Thyroid gland (tissue), 4 donors: ENCODE measurements at regions not wholly inside any gene's neighbourhood (a gene's known extent, or its start where the extent isn't known, plus 50 kb on each side); places are given as distances from the start of the nearest gene placed in this dataset.

ENCODE experiments used
- DNase-seq, 2 donors: peaks; one replicate each; pipeline ENCODE4 v3.0.0-alpha.2; 2019
- H3K27ac ChIP-seq, 3 donors: fragments of 200-600 bp; sonication (generic); 1 replicate in 2 of 3; 2 replicates in 1 of 3; pipeline ENCODE4 v1.5.1; 2016 to 2019; ENCODE audit warnings: mild to moderate bottlenecking in 1 of 3, moderate library complexity in 1 of 3
- H3K27me3 ChIP-seq: fragments of 200-600 bp; sonication (generic); one replicate; pipeline ENCODE4 v1.5.1; 2019
- H3K36me3 ChIP-seq, 2 donors: fragments of 200-600 bp; sonication (generic); one replicate each; pipeline ENCODE4 v1.5.1; 2016 to 2019
- H3K4me1 ChIP-seq, 2 donors: fragments of 200-600 bp; sonication (generic); one replicate each; pipeline ENCODE4 v1.5.1; 2017 to 2019
- H3K4me3 ChIP-seq, 3 donors: fragments of 200-600 bp; sonication (generic); replicated peaks in 1 of 3; 1 replicate in 2 of 3; 2 replicates in 1 of 3; pipeline ENCODE4 v1.5.1; 2016; ENCODE audit warnings: mild to moderate bottlenecking in 1 of 3
- H3K9me3 ChIP-seq: fragments of 200-600 bp; sonication (generic); one replicate; pipeline ENCODE4 v1.5.1; 2017
- POLR2A ChIP-seq, 2 donors: fragments of 450-650 bp; IDR thresholded peaks; one replicate each; pipeline ENCODE4 v1.6.1; 2017; ENCODE audit warnings: antibody characterized with exemption in 2 of 2, mild to moderate bottlenecking in 2 of 2, moderate library complexity in 1 of 2
- WGBS, 2 donors: methylation state at CpG; one replicate each; pipeline ENCODE4 v1.1.5; 2017; 5-methylcytosine and 5-hydroxymethylcytosine counted together
- intact Hi-C: fragments of 100-400 bp; cut with DNase I; formaldehyde crosslinking; loops from one replicate; pipeline ENCODE4 v1.15.1; 2023
- TF ChIP-seq, protein P1 (sequence below), 6 experiments: fragments of 200-600 bp in 3 of 6; fragments of 450-650 bp in 3 of 6; sonication (generic) in 3 of 6; IDR thresholded peaks; one replicate each; pipeline ENCODE4 v1.5.1; 2016 to 2019; ENCODE audit warnings: antibody characterized with exemption in 6 of 6, mild to moderate bottlenecking in 2 of 6, inconsistent platforms in 1 of 6, moderate library complexity in 1 of 6

DNA sequence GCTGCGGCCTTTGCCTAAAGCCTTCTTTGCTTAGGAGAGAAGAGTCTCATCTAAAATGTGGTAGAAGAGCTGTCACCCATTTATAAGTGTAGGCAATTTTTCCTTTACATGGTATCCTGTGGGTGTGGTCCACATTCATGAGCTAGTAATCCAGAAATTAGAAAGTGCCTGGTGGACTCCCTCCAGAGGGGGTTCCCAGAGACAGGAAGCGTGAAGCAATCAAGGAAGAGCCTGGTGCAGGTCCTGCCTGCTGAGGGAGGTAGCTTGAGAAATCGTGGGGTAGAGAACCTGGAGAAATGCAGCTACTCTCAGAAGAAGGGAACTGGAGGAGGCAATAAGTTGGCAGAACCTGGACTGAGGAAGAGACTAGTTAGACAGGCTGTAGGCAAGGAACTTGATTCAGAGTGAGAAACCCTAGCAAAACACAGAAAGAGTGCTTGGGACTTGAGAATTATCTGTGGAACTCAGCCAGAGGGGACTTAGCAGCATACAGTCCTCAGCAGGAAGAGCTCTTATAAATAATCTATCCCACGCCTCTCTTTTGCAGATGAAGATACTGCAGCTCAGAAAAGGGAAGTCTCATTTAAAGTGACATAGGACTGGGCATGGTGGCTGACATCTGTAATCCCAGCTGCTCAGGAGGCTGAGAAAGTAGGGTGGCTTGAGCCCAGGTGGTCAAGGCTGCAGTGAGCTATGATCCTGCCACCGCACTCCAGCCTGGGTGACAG is 182.4 kb upstream of the CCND2 start:
- no peak for TF ChIP-seq POLR2A (IDR thresholded peaks at IDR 0.05)
- TF ChIP-seq, protein P1, sequence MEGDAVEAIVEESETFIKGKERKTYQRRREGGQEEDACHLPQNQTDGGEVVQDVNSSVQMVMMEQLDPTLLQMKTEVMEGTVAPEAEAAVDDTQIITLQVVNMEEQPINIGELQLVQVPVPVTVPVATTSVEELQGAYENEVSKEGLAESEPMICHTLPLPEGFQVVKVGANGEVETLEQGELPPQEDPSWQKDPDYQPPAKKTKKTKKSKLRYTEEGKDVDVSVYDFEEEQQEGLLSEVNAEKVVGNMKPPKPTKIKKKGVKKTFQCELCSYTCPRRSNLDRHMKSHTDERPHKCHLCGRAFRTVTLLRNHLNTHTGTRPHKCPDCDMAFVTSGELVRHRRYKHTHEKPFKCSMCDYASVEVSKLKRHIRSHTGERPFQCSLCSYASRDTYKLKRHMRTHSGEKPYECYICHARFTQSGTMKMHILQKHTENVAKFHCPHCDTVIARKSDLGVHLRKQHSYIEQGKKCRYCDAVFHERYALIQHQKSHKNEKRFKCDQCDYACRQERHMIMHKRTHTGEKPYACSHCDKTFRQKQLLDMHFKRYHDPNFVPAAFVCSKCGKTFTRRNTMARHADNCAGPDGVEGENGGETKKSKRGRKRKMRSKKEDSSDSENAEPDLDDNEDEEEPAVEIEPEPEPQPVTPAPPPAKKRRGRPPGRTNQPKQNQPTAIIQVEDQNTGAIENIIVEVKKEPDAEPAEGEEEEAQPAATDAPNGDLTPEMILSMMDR (IDR thresholded peaks at IDR 0.05): no peak
- Histone ChIP-seq H3K9me3 (no peaks in the 10 kb centered on the region), H3K4me1 (no peaks in the 10 kb centered on the region), H3K36me3 (no peaks in the 10 kb centered on the region), H3K4me3 (no peak overlapping the region), H3K27ac (no peak overlapping the region), H3K27me3 (no peaks in the 10 kb centered on the region)
- WGBS, 2 donors: 71% methylated on average over 5 of the region's 5 CpGs
- no peak for DNase-seq
- intact Hi-C loops: no loop called here

DNA sequence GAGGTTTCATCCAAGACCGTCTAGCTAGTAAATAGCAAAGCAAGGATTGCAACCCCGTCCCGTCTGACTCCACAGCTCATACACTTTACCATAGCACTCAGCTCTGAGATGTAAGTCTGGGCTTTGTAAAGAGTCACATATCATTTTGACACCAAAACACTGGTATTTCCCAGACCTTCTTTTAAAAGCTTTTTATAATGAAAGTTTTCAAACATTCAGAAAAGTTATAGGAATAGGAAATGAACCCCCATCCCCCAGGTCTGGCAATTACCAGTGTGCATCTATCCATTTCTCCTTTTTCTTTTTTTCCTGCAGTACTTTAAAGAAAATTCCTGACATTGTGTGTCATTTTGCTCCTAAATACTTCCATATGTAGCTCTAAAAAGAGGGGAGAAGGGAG is 183.6 kb upstream of the CCND2 start:
- Histone ChIP-seq H3K36me3 (no peaks in the 10 kb centered on the region), H3K4me1 (no peaks in the 10 kb centered on the region), H3K27ac (no peak overlapping the region), H3K4me3 (no peak overlapping the region), H3K9me3 (no peaks in the 10 kb centered on the region), H3K27me3 (no peaks in the 10 kb centered on the region)
- TF ChIP-seq, protein P1 (IDR thresholded peaks at IDR 0.05): no peak
- no peak for TF ChIP-seq POLR2A (IDR thresholded peaks at IDR 0.05)
- intact Hi-C loops: no loop called here
- DNase-seq: no peak
- WGBS, 2 donors: 90 to 93% methylated on average over 3 of the region's 3 CpGs

DNA sequence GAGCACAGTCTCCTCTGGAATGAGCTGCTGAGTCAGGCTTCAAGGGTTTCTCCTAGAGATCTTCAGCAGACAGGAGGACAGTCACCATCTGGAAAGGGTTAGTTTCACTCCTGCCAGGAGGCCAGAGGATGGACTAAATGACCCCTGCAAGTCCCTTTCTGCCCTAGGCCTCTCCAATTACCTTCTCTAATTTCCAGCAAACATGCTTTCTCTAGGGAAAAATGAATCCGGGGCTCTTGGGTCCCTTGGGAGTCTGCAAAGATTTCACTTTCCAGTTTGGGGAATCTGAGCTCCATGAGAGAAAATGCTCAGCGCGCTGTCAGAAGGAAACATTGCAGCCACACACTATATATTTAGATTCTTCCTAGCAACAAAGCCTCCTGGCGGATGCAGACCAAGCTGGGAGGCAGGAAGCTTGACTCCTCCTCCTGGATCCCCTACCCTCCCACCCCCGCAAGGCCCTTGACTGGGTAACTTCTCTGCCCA is 184.4 kb upstream of the CCND2 start:
- Histone ChIP-seq H3K4me1 (no peaks in the 10 kb centered on the region), H3K27me3 (no peaks in the 10 kb centered on the region), H3K4me3 (no peak overlapping the region), H3K27ac (no peak overlapping the region), H3K9me3 (no peaks in the 10 kb centered on the region), H3K36me3 (no peaks in the 10 kb centered on the region)
- DNase-seq: no peak
- 68 to 72% methylated on average over 5 of the region's 5 CpGs for WGBS, 2 donors
- intact Hi-C loops: no loop called here
- no peak for TF ChIP-seq POLR2A (IDR thresholded peaks at IDR 0.05)
- TF ChIP-seq, protein P1 (IDR thresholded peaks at IDR 0.05): no peak

DNA sequence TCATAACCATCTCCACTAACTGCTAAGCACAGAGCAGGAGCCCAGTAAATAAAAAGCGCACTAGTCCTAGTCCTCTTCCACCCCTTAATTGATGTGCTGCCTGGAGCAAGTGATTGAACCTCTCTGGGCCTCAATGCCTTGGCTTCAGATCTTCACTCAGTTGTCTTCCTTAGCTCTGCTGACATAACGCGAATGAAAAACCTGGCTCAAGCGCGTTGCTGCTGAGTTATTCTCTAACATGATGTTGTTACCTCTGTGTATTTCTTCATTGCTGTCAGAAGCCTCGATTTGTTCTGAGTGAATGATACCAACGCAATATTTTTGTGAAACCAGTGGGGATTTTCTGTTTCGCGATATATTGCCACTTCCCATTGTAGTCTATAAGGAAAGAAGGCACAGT is 185.1 kb upstream of the CCND2 start:
- H3K4me1 ChIP-seq: no peaks in the 10 kb centered on the region
- TF ChIP-seq, protein P1 (IDR thresholded peaks at IDR 0.05): no peak
- TF ChIP-seq POLR2A (IDR thresholded peaks at IDR 0.05): no peak
- no peaks in the 10 kb centered on the region for H3K36me3 ChIP-seq
- no peak for DNase-seq
- no peaks in the 10 kb centered on the region for H3K27me3 ChIP-seq
- H3K9me3 ChIP-seq: no peaks in the 10 kb centered on the region
- H3K4me3 ChIP-seq: no peak overlapping the region
- intact Hi-C loops: no loop called here
- H3K27ac ChIP-seq: no peak overlapping the region
- 89 to 94% methylated on average over 9 of the region's 9 CpGs for WGBS, 2 donors

DNA sequence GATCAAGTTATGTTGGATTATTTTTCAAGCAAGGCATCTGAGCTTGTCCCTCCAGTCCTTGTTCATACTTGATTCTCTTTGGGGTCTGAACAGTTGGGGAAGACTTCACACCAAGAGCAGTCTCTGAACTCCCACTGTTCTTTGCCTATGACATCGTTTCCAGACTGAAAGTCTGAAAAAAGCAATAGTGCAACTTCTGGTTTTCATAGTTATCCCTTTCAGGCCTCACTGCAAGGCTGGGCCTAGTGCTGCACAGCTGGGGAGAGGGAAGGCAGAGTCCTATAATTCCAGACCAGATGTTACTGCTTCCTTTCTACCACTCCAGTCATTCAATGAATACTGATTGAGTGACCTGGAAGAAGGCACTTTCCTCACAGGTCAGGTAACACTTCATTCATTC is 187.1 kb upstream of the CCND2 start:
- 67 to 83% methylated on average over 1 of the region's 1 CpG for WGBS, 2 donors
- H3K27me3 ChIP-seq: no peaks in the 10 kb centered on the region
- DNase-seq: no peak
- intact Hi-C loops: no loop called here
- H3K9me3 ChIP-seq: no peaks in the 10 kb centered on the region
- TF ChIP-seq POLR2A (IDR thresholded peaks at IDR 0.05): no peak
- TF ChIP-seq, protein P1 (IDR thresholded peaks at IDR 0.05): no peak
- no peak overlapping the region for H3K4me3 ChIP-seq
- H3K27ac ChIP-seq: no peak overlapping the region
- no peaks in the 10 kb centered on the region for H3K36me3 ChIP-seq
- no peaks in the 10 kb centered on the region for H3K4me1 ChIP-seq
